DND-41 (cell line): ENCODE measurements at regions not wholly inside any gene's neighbourhood (a gene's known extent, or its start where the extent isn't known, plus 50 kb on each side); places are given as distances from the start of the nearest gene placed in this dataset.

Experiments
- ATAC-seq: fragments of 200-7000 bp; cut with Tn5 transposase; 3 replicates; pipeline ENCODE4 v1.9.1; 2021; ENCODE audit warnings: low read depth; ENCODE audit not compliant: insufficient read depth
- DNase-seq: peaks from one replicate; pipeline ENCODE4 v3.0.0-alpha.2; 2020
- H2AFZ ChIP-seq: 2 replicates; pipeline ENCODE4 v1.6.0; 2012; ENCODE audit warnings: low read depth, low read length
- H3K27ac ChIP-seq: 2 replicates; pipeline ENCODE4 v1.5.1; 2012; ENCODE audit warnings: low read length, inconsistent platforms
- H3K27me3 ChIP-seq: fragments of 200-600 bp; sonication (generic); 2 replicates; pipeline ENCODE4 v1.6.0; 2012; ENCODE audit warnings: low read length, mild to moderate bottlenecking, inconsistent platforms; ENCODE audit not compliant: insufficient read depth, poor library complexity
- H3K36me3 ChIP-seq: 2 replicates; pipeline ENCODE4 v1.5.1; 2012; ENCODE audit warnings: low read length, inconsistent platforms; ENCODE audit not compliant: insufficient read depth
- H3K4me1 ChIP-seq: 2 replicates; pipeline ENCODE4 v1.5.1; 2012; ENCODE audit warnings: mild to moderate bottlenecking, low read length; ENCODE audit not compliant: insufficient read depth
- H3K4me2 ChIP-seq: 2 replicates; pipeline ENCODE4 v1.6.0; 2012; ENCODE audit warnings: mild to moderate bottlenecking, moderate library complexity, low read length, inconsistent platforms; ENCODE audit not compliant: insufficient read depth
- H3K4me3 ChIP-seq, 2 experiments: fragments of 200-600 bp in 1 of 2; shearing (Covaris generic) in 1 of 2; 2 replicates each; pipeline ENCODE4 v1.5.1; 2012 to 2016; ENCODE audit warnings: inconsistent platforms in 2 of 2, low read length in 2 of 2, mild to moderate bottlenecking in 2 of 2, low read depth in 1 of 2, moderate library complexity in 1 of 2
- H3K79me2 ChIP-seq: 2 replicates; pipeline ENCODE4 v1.6.0; 2012; ENCODE audit warnings: low read length, inconsistent platforms; ENCODE audit not compliant: insufficient read depth
- H3K9ac ChIP-seq: 2 replicates; pipeline ENCODE4 v1.6.0; 2012; ENCODE audit warnings: low read depth, mild to moderate bottlenecking, inconsistent platforms, low read length, moderate library complexity
- H3K9me3 ChIP-seq: 2 replicates; pipeline ENCODE4 v1.5.1; 2012; ENCODE audit warnings: low read length, moderate library complexity, mild to moderate bottlenecking, inconsistent platforms; ENCODE audit not compliant: insufficient read depth, severe bottlenecking
- H4K20me1 ChIP-seq: 2 replicates; pipeline ENCODE4 v1.6.0; 2012; ENCODE audit warnings: low read length; ENCODE audit not compliant: insufficient read depth
- CTCF ChIP-seq: IDR thresholded peaks from 2 replicates; pipeline ENCODE4 v1.5.1; 2012; ENCODE audit warnings: borderline replicate concordance, low read length, moderate library complexity, mild to moderate bottlenecking; ENCODE audit not compliant: poor library complexity, severe bottlenecking; ENCODE audit errors: extremely low read depth
- EZH2 ChIP-seq: IDR thresholded peaks from 3 replicates; pipeline ENCODE4 v1.6.1; 2012; ENCODE audit warnings: borderline replicate concordance, low read depth, mild to moderate bottlenecking, moderate library complexity, low read length, inconsistent platforms; ENCODE audit not compliant: severe bottlenecking

GRCh38 chr5:90338712-90339372 is 70.7 kb downstream of the CETN3 start:
- Histone ChIP-seq H3K4me2 (no peak overlapping the region), H3K9ac (no peak overlapping the region), H3K79me2 (no peaks in the 10 kb centered on the region), H3K4me3 (no peak overlapping the region), H3K9me3 (no peaks in the 10 kb centered on the region), H3K27me3 (no peaks in the 10 kb centered on the region), H3K27ac (no peak overlapping the region), H4K20me1 (no peaks in the 10 kb centered on the region), H3K36me3 (no peaks in the 10 kb centered on the region), H3K4me1 (no peaks in the 10 kb centered on the region), H2AFZ (no peak overlapping the region)
- DNase-seq = no peak
- ATAC-seq = no peak
- TF ChIP-seq CTCF (no peak), EZH2 (no peak)

DNA sequence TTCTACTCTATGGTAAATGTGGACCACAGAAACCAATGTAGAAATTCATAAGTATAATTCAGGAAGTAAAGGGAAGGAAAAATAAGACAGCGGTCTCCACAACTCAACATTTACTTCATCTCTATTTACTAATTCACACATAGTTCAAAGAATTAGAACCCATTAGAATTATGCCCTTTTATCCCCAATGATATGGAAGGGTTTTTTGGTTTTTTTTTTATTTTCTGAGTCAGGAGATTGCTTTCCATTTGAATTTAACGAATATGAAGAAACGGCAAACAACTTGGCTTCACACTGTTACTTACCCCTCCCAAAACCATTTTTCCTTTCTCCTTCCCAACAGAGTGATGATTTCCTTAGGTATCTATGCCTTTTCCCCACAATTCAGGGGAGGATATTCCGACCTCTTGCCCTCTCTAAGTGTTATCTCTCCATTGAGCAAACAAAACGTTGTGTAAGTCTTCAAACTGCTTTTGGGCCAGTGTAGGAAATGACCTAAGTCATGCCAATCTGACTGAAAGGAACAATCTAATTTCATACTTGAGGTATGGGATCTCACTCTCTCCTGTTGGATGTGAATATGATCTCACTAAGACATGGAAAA is 72.0 kb downstream of the CETN3 start:
- Histone ChIP-seq H3K27me3 (no peaks in the 10 kb centered on the region), H3K4me3 (no peak overlapping the region), H3K4me1 (no peaks in the 10 kb centered on the region), H4K20me1 (no peaks in the 10 kb centered on the region), H3K9ac (no peak overlapping the region), H3K4me2 (no peak overlapping the region), H2AFZ (no peak overlapping the region), H3K36me3 (no peaks in the 10 kb centered on the region), H3K9me3 (no peaks in the 10 kb centered on the region), H3K79me2 (no peaks in the 10 kb centered on the region), H3K27ac (no peak overlapping the region)
- no peak for ATAC-seq
- TF ChIP-seq EZH2 (no peak), CTCF (no peak)
- no peak for DNase-seq

- H3K9ac ChIP-seq = no peak overlapping the region
- no peak overlapping the region for H3K4me3 ChIP-seq
- ATAC-seq = no peak
- no peak overlapping the region for H3K4me2 ChIP-seq
- H3K36me3 ChIP-seq = no peaks in the 10 kb centered on the region
- no peaks in the 10 kb centered on the region for H3K79me2 ChIP-seq
- no peak for DNase-seq
- no peak overlapping the region for H3K27ac ChIP-seq
- H3K4me1 ChIP-seq = no peaks in the 10 kb centered on the region
- no peaks in the 10 kb centered on the region for H3K27me3 ChIP-seq
- H2AFZ ChIP-seq = no peak overlapping the region
- no peaks in the 10 kb centered on the region for H4K20me1 ChIP-seq
- H3K9me3 ChIP-seq = no peaks in the 10 kb centered on the region
- no peak for TF ChIP-seq EZH2
- TF ChIP-seq CTCF = no peak
These were observed 72.8 kb downstream of the CETN3 start for GRCh38 chr5:90336752-90337151.
